SU-DHL-6 (cell line): ENCODE measurements at regions not wholly inside any gene's neighbourhood (a gene's known extent, or its start where the extent isn't known, plus 50 kb on each side); places are given as distances from the start of the nearest gene placed in this dataset.

Experiments used
- H2AFZ ChIP-seq: fragments of 200-600 bp; sonication (generic); 2 replicates; pipeline ENCODE4 v1.6.1; 2014; ENCODE audit warnings: low read depth, mild to moderate bottlenecking, moderate library complexity, mixed read lengths, antibody characterized with exemption, low read length; ENCODE audit not compliant: severe bottlenecking
- H3F3A ChIP-seq: fragments of 200-600 bp; shearing (Covaris generic); 2 replicates; pipeline ENCODE4 v1.6.0; 2016; ENCODE audit warnings: antibody characterized with exemption, mild to moderate bottlenecking; ENCODE audit not compliant: insufficient read depth
- H3K27ac ChIP-seq: fragments of 200-600 bp; sonication (generic); 2 replicates; pipeline ENCODE4 v1.5.1; 2016; ENCODE audit warnings: low read depth, mild to moderate bottlenecking, low read length, moderate library complexity, mixed read lengths
- H3K27me3 ChIP-seq: fragments of 200-600 bp; sonication (generic), shearing (Covaris generic); 2 replicates; pipeline ENCODE4 v1.6.0; 2014; ENCODE audit warnings: mild to moderate bottlenecking, low read length
- H3K36me3 ChIP-seq: fragments of 200-600 bp; sonication (generic); 2 replicates; pipeline ENCODE4 v1.6.1; 2014; ENCODE audit warnings: mild to moderate bottlenecking, low read length, mixed read lengths
- H3K4me2 ChIP-seq: fragments of 300-600, 200-600 bp; shearing (Covaris generic), sonication (generic); 2 replicates; pipeline ENCODE4 v1.6.0; 2014; ENCODE audit warnings: low read length, low read depth, mild to moderate bottlenecking; ENCODE audit not compliant: poor library complexity, severe bottlenecking
- H3K4me3 ChIP-seq: fragments of 200-600 bp; sonication (generic); 2 replicates; pipeline ENCODE4 v1.5.1; 2014; ENCODE audit warnings: antibody characterized with exemption, low read length, mild to moderate bottlenecking, mixed read lengths; ENCODE audit not compliant: insufficient read depth, poor library complexity, severe bottlenecking
- H3K79me2 ChIP-seq: fragments of 200-600 bp; sonication (generic); 2 replicates; pipeline ENCODE4 v1.6.1; 2014; ENCODE audit warnings: mild to moderate bottlenecking, low read length, moderate library complexity; ENCODE audit not compliant: insufficient read depth
- H3K9ac ChIP-seq: fragments of 200-600 bp; sonication (generic); 2 replicates; pipeline ENCODE4 v1.7.0; 2014; ENCODE audit warnings: mild to moderate bottlenecking, low read length
- H3K9me2 ChIP-seq: fragments of 200-600 bp; sonication (generic); replicated peaks from 2 replicates; pipeline ENCODE4 v1.6.1; 2014; ENCODE audit warnings: low read length; ENCODE audit not compliant: insufficient read depth
- H3K9me3 ChIP-seq: fragments of 200-600 bp; sonication (generic); 2 replicates; pipeline ENCODE4 v1.6.1; 2014; ENCODE audit warnings: low read length, mixed read lengths; ENCODE audit not compliant: insufficient read depth
- H4K20me1 ChIP-seq: fragments of 200-600 bp; sonication (generic); 2 replicates; pipeline ENCODE4 v1.6.1; 2014; ENCODE audit warnings: low read depth, mild to moderate bottlenecking, antibody characterized with exemption, low read length, moderate library complexity, mixed read lengths
- EZH2phosphoT487 ChIP-seq: fragments of 200-600 bp; sonication (generic), shearing (Covaris generic); conservative IDR thresholded peaks from 2 replicates; pipeline ENCODE4 v1.6.1; 2018; ENCODE audit warnings: mild to moderate bottlenecking, antibody characterized with exemption, low read length, moderate library complexity, mixed read lengths
- TF ChIP-seq, protein P1 (sequence below): fragments of 200-600 bp; sonication (generic); IDR thresholded peaks from one replicate; pipeline ENCODE4 v1.5.1; 2017; ENCODE audit warnings: antibody characterized with exemption, mild to moderate bottlenecking, low read length, moderate library complexity; ENCODE audit not compliant: insufficient read depth, poor library complexity, severe bottlenecking

DNA sequence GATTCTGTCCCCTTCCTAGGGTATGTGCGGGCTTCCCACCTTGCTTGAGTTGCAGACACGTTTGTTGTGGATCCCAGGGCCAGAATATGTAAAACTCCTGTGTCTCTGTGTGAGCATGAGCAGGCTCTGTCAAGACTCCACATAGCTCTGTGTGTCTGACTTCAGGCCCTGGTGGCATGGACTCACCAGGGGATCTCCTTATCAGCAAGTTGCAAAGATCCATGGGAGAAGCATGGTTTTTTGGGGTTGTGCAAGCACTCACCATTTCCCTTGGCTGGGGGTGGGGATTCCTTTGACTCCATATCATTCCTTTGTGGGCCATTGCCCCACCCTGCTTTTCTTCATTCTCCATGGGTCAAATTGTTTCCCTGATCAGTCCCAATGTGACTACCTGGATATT lies 205.6 kb downstream of the TUSC1 start:
- Histone ChIP-seq H3K27me3 (no peaks in the 10 kb centered on the region), H4K20me1 (no peaks in the 10 kb centered on the region), H3K9me3 (no peaks in the 10 kb centered on the region), H3K9me2 (no peaks in the 10 kb centered on the region), H3K4me3 (no peak overlapping the region), H3K27ac (no peak overlapping the region), H3F3A (no peaks in the 10 kb centered on the region), H3K36me3 (no peaks in the 10 kb centered on the region), H3K9ac (no peak overlapping the region), H3K79me2 (no peaks in the 10 kb centered on the region), H2AFZ (no peak overlapping the region), H3K4me2 (no peak overlapping the region)
- no peak for TF ChIP-seq EZH2phosphoT487
- TF ChIP-seq, protein P1, sequence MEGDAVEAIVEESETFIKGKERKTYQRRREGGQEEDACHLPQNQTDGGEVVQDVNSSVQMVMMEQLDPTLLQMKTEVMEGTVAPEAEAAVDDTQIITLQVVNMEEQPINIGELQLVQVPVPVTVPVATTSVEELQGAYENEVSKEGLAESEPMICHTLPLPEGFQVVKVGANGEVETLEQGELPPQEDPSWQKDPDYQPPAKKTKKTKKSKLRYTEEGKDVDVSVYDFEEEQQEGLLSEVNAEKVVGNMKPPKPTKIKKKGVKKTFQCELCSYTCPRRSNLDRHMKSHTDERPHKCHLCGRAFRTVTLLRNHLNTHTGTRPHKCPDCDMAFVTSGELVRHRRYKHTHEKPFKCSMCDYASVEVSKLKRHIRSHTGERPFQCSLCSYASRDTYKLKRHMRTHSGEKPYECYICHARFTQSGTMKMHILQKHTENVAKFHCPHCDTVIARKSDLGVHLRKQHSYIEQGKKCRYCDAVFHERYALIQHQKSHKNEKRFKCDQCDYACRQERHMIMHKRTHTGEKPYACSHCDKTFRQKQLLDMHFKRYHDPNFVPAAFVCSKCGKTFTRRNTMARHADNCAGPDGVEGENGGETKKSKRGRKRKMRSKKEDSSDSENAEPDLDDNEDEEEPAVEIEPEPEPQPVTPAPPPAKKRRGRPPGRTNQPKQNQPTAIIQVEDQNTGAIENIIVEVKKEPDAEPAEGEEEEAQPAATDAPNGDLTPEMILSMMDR: no peak

- H3K9me3 ChIP-seq: no peaks in the 10 kb centered on the region
- H3F3A ChIP-seq: no peaks in the 10 kb centered on the region
- H3K79me2 ChIP-seq: no peaks in the 10 kb centered on the region
Measured at GRCh38 chr9:25472085-25472607, 206.1 kb downstream of the TUSC1 start.

GRCh38 chr9:25461416-25461815 lies 216.8 kb downstream of the TUSC1 start:
- H3K9ac ChIP-seq: no peak overlapping the region
- no peak overlapping the region for H3K4me2 ChIP-seq
- no peak overlapping the region for H2AFZ ChIP-seq
- no peak overlapping the region for H3K4me3 ChIP-seq
- no peak overlapping the region for H3K27ac ChIP-seq
- no peaks in the 10 kb centered on the region for H3K27me3 ChIP-seq
- no peaks in the 10 kb centered on the region for H3K9me3 ChIP-seq
- no peaks in the 10 kb centered on the region for H3K79me2 ChIP-seq
- no peaks in the 10 kb centered on the region for H3F3A ChIP-seq
- H3K9me2 ChIP-seq: no peaks in the 10 kb centered on the region
- TF ChIP-seq EZH2phosphoT487: no peak
- TF ChIP-seq, protein P1: no peak
- H3K36me3 ChIP-seq: no peaks in the 10 kb centered on the region
- no peaks in the 10 kb centered on the region for H4K20me1 ChIP-seq

More at GRCh38 chr9:25472085-25472607, 206.1 kb downstream of the TUSC1 start:
- Histone ChIP-seq H3K4me3 (no peak overlapping the region), H3K9me2 (no peaks in the 10 kb centered on the region), H2AFZ (no peak overlapping the region), H4K20me1 (no peaks in the 10 kb centered on the region), H3K4me2 (no peak overlapping the region), H3K9ac (no peak overlapping the region), H3K27ac (no peak overlapping the region), H3K27me3 (no peaks in the 10 kb centered on the region), H3K36me3 (no peaks in the 10 kb centered on the region)
- TF ChIP-seq EZH2phosphoT487: no peak
- TF ChIP-seq, protein P1: no peak
